LHCN-M2 (cell line): ENCODE measurements at regions not wholly inside any gene's neighbourhood (a gene's known extent, or its start where the extent isn't known, plus 50 kb on each side); places are given as distances from the start of the nearest gene placed in this dataset.
"Not testable (repeated sequence)": the region's sequence is repeated elsewhere in the genome, so short reads cannot be mapped to it uniquely, and the experiment has no call there.

Experiments
- DNase-seq: peaks from one replicate; pipeline ENCODE4 v3.0.0-alpha.2; 2012; ENCODE audit warnings: low read depth

GRCh38 chr14:106474261-106475028 lies 948.1 kb downstream of the TMEM121 start:
- DNase-seq: not testable (repeated sequence)

- DNase-seq: not testable (repeated sequence)
These were observed 948.8 kb downstream of the TMEM121 start for GRCh38 chr14:106475214-106475613.

GRCh38 chr14:106477600-106477999 lies 951.2 kb downstream of the TMEM121 start:
- DNase-seq: not testable (repeated sequence)

GRCh38 chr14:106480287-106480686 lies 953.9 kb downstream of the TMEM121 start:
- DNase-seq: not testable (repeated sequence)

GRCh38 chr14:106482213-106482612 lies 955.8 kb downstream of the TMEM121 start:
- not testable (repeated sequence) for DNase-seq

GRCh38 chr14:106487600-106487999 lies 961.2 kb downstream of the TMEM121 start:
- no peak for DNase-seq

- no peak for DNase-seq
These were observed 961.9 kb downstream of the TMEM121 start for GRCh38 chr14:106488291-106488690.

GRCh38 chr14:106489112-106489881 lies 962.9 kb downstream of the TMEM121 start:
- DNase-seq: no peak

GRCh38 chr14:106490442-106490841 lies 964.1 kb downstream of the TMEM121 start:
- no peak for DNase-seq

- no peak for DNase-seq
These were observed 965.5 kb downstream of the TMEM121 start for GRCh38 chr14:106491851-106492250.

GRCh38 chr14:106493962-106494823 lies 967.8 kb downstream of the TMEM121 start:
- DNase-seq: no peak

- no peak for DNase-seq
These were observed 974.2 kb downstream of the TMEM121 start for GRCh38 chr14:106500571-106500970.

- no peak for DNase-seq
These were observed 975.5 kb downstream of the TMEM121 start for GRCh38 chr14:106501898-106502297.

- no peak for DNase-seq
These were observed 979.0 kb downstream of the TMEM121 start for GRCh38 chr14:106505366-106505765.

- DNase-seq: no peak
These were observed 980.5 kb downstream of the TMEM121 start for GRCh38 chr14:106506881-106507305.

- no peak for DNase-seq
These were observed 981.0 kb downstream of the TMEM121 start for GRCh38 chr14:106507354-106507753.

GRCh38 chr14:106508216-106508615 lies 981.8 kb downstream of the TMEM121 start:
- DNase-seq: no peak

GRCh38 chr14:106509176-106509575 lies 982.8 kb downstream of the TMEM121 start:
- DNase-seq: no peak

- DNase-seq: no peak
These were observed 983.4 kb downstream of the TMEM121 start for GRCh38 chr14:106509807-106510206.

GRCh38 chr14:106511006-106511799 lies 984.8 kb downstream of the TMEM121 start:
- DNase-seq: no peak

GRCh38 chr14:106511800-106512198 lies 985.4 kb downstream of the TMEM121 start:
- no peak for DNase-seq
